ENCODE measurements at regions not wholly inside any gene's neighbourhood (a gene's known extent, or its start where the extent isn't known, plus 50 kb on each side); places are given as distances from the start of the nearest gene placed in this dataset.

DNA sequence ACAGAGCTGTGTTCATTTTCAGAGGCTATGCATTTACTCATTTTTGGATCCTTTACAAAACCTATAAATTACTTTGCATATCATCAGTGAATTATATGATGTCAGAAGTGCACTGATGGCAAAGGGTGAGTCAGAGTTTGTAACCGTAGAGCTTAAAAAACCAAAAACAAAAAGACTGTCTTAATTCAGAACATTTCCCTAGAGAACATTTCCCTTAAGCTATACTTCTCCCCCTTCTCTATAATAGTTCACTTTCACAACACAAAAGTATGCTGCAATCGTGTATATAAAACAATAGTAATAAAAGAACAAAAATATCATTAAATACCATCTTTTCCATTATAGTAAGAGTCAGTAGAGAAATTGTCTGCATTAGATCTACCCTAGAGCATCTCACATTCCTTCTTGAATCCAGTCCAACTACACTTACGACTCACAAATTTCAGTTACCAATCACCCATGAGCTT lies 934.9 kb downstream of the LRFN5 start:
- DNase-seq (ENCODE audit: low read depth), result no peak
- no peak overlapping the region for H3K4me3 ChIP-seq (ENCODE audit: low read depth, low read length)
- no peak for TF ChIP-seq CTCF (IDR thresholded peaks at IDR 0.05; ENCODE audit: low read depth, low read length)
- TF ChIP-seq MYC (IDR thresholded peaks at IDR 0.05; ENCODE audit: low read depth, low read length), result no peak
- TF ChIP-seq MAX (IDR thresholded peaks at IDR 0.05; ENCODE audit: low read depth, low read length), result no peak
- no peak for TF ChIP-seq POLR2A (IDR thresholded peaks at IDR 0.05; ENCODE audit: extremely low read depth, insufficient read length)

- H3K4me3 ChIP-seq (ENCODE audit: low read depth, low read length), result no peak overlapping the region
- TF ChIP-seq MYC (IDR thresholded peaks at IDR 0.05; ENCODE audit: low read depth, low read length), result no peak
- TF ChIP-seq CTCF (IDR thresholded peaks at IDR 0.05; ENCODE audit: low read depth, low read length), result no peak
- TF ChIP-seq MAX (IDR thresholded peaks at IDR 0.05; ENCODE audit: low read depth, low read length), result no peak
- TF ChIP-seq POLR2A (IDR thresholded peaks at IDR 0.05; ENCODE audit: extremely low read depth, insufficient read length), result no peak
- no peak for DNase-seq (ENCODE audit: low read depth)
These were observed 928.7 kb downstream of the LRFN5 start for GRCh38 chr14:42535397-42535796.

DNA sequence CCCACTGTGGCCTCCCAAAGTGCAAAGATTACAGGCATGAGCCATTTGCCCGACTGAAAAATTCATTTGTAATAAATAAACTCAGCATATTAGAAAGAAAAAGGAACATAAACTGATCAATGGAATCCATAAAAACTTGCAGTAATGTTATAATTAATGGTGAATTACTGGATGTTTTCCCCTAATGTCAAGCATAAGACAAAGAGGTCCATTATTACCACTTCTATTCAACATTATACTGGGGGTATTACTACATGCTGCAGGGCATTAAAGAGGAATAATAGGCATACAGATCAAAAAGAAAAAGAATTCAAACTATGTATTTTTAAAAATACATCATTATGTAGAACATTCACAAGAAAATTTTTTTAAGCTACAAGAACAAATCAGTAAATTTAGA lies 926.8 kb downstream of the LRFN5 start:
- H3K4me3 ChIP-seq (ENCODE audit: low read depth, low read length), result no peak overlapping the region
- TF ChIP-seq POLR2A (IDR thresholded peaks at IDR 0.05; ENCODE audit: extremely low read depth, insufficient read length) (no peak), MAX (IDR thresholded peaks at IDR 0.05; ENCODE audit: low read depth, low read length) (no peak), CTCF (IDR thresholded peaks at IDR 0.05; ENCODE audit: low read depth, low read length) (no peak), MYC (IDR thresholded peaks at IDR 0.05; ENCODE audit: low read depth, low read length) (no peak)
- no peak for DNase-seq (ENCODE audit: low read depth)

DNA sequence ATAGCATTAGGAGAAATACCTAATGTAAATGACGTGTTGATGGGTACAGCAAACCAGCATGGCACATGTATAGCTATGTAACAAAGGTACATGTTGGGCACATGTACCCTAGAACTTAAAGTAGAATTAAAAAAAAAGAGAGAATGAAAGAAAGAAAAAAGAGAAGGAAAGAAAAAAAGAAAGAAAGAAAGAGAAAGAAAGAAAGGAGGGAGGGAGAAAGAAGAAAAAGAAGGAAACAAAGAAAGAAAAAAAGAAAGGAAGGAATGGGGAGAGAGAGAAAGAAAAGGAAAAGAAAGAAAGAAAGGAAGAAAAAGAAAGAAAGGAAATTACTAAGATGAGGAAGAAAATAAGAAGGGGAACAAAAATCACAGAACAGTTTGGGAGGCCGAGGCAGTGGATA lies 925.5 kb downstream of the LRFN5 start:
- no peak for TF ChIP-seq MYC (IDR thresholded peaks at IDR 0.05; ENCODE audit: low read depth, low read length)
- no peak for TF ChIP-seq MAX (IDR thresholded peaks at IDR 0.05; ENCODE audit: low read depth, low read length)
- no peak for TF ChIP-seq POLR2A (IDR thresholded peaks at IDR 0.05; ENCODE audit: extremely low read depth, insufficient read length)
- no peak for TF ChIP-seq CTCF (IDR thresholded peaks at IDR 0.05; ENCODE audit: low read depth, low read length)
- no peak overlapping the region for H3K4me3 ChIP-seq (ENCODE audit: low read depth, low read length)
- no peak for DNase-seq (ENCODE audit: low read depth)

GRCh38 chr14:42527141-42527540 lies 920.5 kb downstream of the LRFN5 start:
- no peak overlapping the region for H3K4me3 ChIP-seq (ENCODE audit: low read depth, low read length)
- TF ChIP-seq MYC (IDR thresholded peaks at IDR 0.05; ENCODE audit: low read depth, low read length) (no peak), CTCF (IDR thresholded peaks at IDR 0.05; ENCODE audit: low read depth, low read length) (no peak), MAX (IDR thresholded peaks at IDR 0.05; ENCODE audit: low read depth, low read length) (no peak), POLR2A (IDR thresholded peaks at IDR 0.05; ENCODE audit: extremely low read depth, insufficient read length) (no peak)
- no peak for DNase-seq (ENCODE audit: low read depth)

GRCh38 chr14:42523666-42524065 lies 917.0 kb downstream of the LRFN5 start:
- no peak overlapping the region for H3K4me3 ChIP-seq (ENCODE audit: low read depth, low read length)
- TF ChIP-seq MYC (IDR thresholded peaks at IDR 0.05; ENCODE audit: low read depth, low read length), result no peak
- no peak for TF ChIP-seq MAX (IDR thresholded peaks at IDR 0.05; ENCODE audit: low read depth, low read length)
- no peak for TF ChIP-seq POLR2A (IDR thresholded peaks at IDR 0.05; ENCODE audit: extremely low read depth, insufficient read length)
- TF ChIP-seq CTCF (IDR thresholded peaks at IDR 0.05; ENCODE audit: low read depth, low read length), result no peak
- no peak for DNase-seq (ENCODE audit: low read depth)

Data from NB4 (cell line).